ENCODE measurements at regions not wholly inside any gene's neighbourhood (a gene's known extent, or its start where the extent isn't known, plus 50 kb on each side); places are given as distances from the start of the nearest gene placed in this dataset.

- TF ChIP-seq CTCF (IDR thresholded peaks at IDR 0.05; ENCODE audit: extremely low read depth in 1 of 2, insufficient read depth in 1 of 2, low read depth in 1 of 2, low read length in 2 of 2) (no peak), POLR2A (IDR thresholded peaks at IDR 0.05; ENCODE audit: low read depth, low read length) (no peak), POLR2AphosphoS5 (IDR thresholded peaks at IDR 0.05; ENCODE audit: insufficient read depth, low read depth, low read length) (no peak), EZH2 (IDR thresholded peaks at IDR 0.05; ENCODE audit: borderline replicate concordance, low read depth, low read length, severe bottlenecking) (no peak)
Measured at GRCh38 chr5:6162175-6162574, 216.2 kb downstream of the MED10 start.
